HL-60 (cell line): ENCODE measurements at regions not wholly inside any gene's neighbourhood (a gene's known extent, or its start where the extent isn't known, plus 50 kb on each side); places are given as distances from the start of the nearest gene placed in this dataset.

Experiments used
- POLR2AphosphoS5 ChIP-seq: IDR thresholded peaks from 2 replicates; pipeline ENCODE4 v1.6.1; 2012; ENCODE audit warnings: low read depth
- TF ChIP-seq, protein P1 (sequence below): IDR thresholded peaks from one replicate; pipeline ENCODE4 v1.5.1; 2011; ENCODE audit warnings: low read length, control low read depth, inconsistent platforms; ENCODE audit not compliant: insufficient read depth
- TF ChIP-seq, protein P2 (sequence below): IDR thresholded peaks from 2 replicates; pipeline ENCODE4 v1.6.1; 2012; ENCODE audit warnings: low read depth; ENCODE audit not compliant: insufficient replicate concordance

DNA sequence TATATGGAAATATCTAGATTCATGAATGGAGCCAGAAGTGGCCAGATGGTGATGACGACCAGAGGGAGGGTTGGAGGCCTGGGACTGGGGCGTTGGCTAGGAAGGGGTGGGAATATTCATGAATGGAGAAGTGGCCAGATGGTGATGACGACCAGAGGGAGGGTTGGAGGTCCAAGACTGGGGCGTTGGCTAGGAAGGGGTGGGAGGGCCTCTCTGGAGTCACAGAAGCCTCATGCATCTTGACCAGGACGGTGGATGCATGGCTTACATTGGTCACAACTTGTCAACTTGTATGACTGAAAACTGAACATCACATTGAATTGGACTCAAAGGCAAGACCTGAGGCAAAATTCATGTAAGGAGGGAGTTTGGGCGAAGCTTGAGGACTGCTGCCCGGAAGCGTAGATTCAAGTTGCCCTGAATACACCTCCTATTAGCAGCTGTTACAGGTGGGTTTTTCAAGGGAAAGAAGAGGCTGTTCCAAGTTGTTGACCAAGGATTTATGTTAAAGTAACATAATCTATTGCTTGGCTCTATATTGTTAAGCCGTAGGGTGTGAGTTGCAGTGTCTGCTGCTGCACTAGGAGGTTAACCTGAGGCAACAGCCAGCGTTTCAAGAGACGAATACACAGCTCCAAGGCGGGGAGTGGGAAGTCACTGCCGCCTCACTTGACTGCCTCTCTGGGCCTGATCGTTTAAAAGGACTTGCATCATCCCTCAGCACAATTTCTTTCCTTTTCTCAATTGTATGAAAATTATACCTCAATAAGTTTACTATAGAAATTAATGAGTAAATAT is 55.1 kb upstream of the FAM20C start:
- TF ChIP-seq, protein P1, sequence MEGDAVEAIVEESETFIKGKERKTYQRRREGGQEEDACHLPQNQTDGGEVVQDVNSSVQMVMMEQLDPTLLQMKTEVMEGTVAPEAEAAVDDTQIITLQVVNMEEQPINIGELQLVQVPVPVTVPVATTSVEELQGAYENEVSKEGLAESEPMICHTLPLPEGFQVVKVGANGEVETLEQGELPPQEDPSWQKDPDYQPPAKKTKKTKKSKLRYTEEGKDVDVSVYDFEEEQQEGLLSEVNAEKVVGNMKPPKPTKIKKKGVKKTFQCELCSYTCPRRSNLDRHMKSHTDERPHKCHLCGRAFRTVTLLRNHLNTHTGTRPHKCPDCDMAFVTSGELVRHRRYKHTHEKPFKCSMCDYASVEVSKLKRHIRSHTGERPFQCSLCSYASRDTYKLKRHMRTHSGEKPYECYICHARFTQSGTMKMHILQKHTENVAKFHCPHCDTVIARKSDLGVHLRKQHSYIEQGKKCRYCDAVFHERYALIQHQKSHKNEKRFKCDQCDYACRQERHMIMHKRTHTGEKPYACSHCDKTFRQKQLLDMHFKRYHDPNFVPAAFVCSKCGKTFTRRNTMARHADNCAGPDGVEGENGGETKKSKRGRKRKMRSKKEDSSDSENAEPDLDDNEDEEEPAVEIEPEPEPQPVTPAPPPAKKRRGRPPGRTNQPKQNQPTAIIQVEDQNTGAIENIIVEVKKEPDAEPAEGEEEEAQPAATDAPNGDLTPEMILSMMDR, result no peak
- TF ChIP-seq, protein P2, sequence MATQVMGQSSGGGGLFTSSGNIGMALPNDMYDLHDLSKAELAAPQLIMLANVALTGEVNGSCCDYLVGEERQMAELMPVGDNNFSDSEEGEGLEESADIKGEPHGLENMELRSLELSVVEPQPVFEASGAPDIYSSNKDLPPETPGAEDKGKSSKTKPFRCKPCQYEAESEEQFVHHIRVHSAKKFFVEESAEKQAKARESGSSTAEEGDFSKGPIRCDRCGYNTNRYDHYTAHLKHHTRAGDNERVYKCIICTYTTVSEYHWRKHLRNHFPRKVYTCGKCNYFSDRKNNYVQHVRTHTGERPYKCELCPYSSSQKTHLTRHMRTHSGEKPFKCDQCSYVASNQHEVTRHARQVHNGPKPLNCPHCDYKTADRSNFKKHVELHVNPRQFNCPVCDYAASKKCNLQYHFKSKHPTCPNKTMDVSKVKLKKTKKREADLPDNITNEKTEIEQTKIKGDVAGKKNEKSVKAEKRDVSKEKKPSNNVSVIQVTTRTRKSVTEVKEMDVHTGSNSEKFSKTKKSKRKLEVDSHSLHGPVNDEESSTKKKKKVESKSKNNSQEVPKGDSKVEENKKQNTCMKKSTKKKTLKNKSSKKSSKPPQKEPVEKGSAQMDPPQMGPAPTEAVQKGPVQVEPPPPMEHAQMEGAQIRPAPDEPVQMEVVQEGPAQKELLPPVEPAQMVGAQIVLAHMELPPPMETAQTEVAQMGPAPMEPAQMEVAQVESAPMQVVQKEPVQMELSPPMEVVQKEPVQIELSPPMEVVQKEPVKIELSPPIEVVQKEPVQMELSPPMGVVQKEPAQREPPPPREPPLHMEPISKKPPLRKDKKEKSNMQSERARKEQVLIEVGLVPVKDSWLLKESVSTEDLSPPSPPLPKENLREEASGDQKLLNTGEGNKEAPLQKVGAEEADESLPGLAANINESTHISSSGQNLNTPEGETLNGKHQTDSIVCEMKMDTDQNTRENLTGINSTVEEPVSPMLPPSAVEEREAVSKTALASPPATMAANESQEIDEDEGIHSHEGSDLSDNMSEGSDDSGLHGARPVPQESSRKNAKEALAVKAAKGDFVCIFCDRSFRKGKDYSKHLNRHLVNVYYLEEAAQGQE, result no peak
- TF ChIP-seq POLR2AphosphoS5, result no peak
